DMS53 treated with DMSO at 0.1 percent for 48 hours (cell line): ENCODE measurements at regions not wholly inside any gene's neighbourhood (a gene's known extent, or its start where the extent isn't known, plus 50 kb on each side); places are given as distances from the start of the nearest gene placed in this dataset.
A peak's percentile ranks its signal among the peaks of the same experiment; 100 is the strongest.
"Not testable (repeated sequence)": the region's sequence is repeated elsewhere in the genome, so short reads cannot be mapped to it uniquely, and the experiment has no call there.

Experiments
- DNase-seq: peaks from one replicate; lab custom pipeline; 2025; ENCODE audit not compliant: unreplicated experiment; lab: John Stamatoyannopoulos, UW

- DNase-seq, result no peak
These were observed 254.7 kb upstream of the SLC30A5 start for GRCh38 chr5:68839019-68839552.

DNA sequence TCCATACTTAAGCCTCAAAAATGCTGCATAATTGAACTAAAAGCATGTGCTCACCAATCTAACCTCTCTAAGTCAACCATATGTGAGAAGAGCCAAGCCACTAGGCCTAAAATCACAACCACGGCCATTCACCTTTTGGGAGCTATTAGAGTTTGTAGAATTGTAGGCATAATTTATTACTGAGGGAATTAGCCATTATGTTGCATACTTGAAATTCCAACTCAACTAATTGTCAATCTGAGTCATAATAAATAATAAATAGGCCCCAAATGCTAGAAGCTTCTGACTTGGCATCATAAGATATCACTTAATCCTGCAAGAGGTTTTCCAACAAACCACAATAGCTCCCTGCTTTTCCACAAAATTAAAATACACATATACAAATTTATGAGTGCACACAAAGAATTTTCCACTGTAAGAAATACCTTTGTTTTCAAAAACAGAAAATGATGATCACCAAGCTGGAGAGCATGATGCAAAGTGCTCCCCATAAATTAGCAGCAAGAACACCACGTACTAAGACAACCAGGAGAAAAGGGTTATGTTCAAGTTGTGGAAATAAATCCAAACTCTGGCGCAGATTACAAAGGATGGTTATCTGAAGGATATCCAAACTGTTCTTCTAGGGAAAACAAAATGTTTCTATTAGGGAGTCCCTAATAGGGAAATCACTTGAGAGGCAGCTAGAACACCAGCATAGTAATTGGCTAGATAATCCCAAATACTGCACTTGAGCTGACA, 250.0 kb upstream of the SLC30A5 start:
- DNase-seq, result no peak

DNA sequence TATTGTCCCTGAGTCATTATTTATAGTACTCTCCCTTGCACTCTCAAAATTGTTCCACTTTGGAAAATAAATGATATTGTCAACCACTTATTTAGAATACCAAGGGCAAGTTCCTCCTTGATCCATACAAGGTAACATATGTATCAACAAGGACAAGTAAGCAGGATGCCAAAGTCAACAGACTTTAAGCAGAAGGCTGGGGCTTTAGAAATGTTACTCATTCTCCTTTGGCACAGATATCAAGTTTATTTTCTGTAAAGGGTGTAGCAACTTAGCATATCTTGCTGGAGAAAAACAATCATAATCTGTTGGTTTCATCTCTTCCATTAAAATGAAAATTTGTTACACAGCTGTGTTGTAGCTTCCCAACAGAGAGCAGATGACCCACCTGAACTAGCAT, 248.7 kb upstream of the SLC30A5 start:
- no peak for DNase-seq

- no peak for DNase-seq
These were observed 247.0 kb upstream of the SLC30A5 start for GRCh38 chr5:68846828-68847227.

DNA sequence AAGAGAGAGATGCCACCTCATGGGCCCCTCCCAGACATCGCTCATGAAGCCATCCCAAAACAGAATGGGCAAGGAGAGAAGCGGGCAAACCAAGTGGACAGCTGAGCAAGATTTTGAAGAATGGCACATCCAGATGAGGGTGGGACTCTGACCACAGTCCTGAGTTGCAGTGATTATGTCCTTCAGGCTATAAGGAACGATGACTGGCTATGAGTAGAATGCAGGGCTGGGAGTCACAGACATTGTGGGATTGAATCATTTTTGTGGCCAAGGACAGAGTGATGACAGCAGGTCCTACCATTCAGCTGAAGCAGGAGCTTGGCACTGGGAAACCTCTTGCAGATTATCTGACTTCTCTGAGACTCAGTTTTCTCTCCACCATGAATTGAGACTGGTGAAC, 245.7 kb upstream of the SLC30A5 start:
- no peak for DNase-seq

DNA sequence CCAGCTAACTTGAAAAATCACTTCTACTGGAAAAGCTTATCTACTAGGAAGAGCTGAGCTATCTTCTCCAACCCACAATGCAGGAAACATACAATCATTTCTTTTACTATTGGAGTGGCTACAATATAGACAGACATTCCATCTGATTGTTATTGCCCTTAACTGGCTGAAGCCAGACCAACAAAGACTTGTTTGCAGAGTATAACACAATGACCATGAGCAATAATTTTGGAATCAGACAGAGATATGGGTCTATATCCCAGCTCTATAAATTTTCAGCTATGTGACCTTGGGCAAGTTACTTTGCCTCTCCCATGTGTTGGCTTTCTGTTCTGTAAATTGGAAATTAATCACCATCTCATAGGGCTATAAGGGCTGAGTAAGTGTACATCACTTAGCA, 244.7 kb upstream of the SLC30A5 start:
- DNase-seq, result no peak

GRCh38 chr5:68849906-68850305, 243.9 kb upstream of the SLC30A5 start:
- DNase-seq, result no peak

GRCh38 chr5:68861099-68861498, 232.7 kb upstream of the SLC30A5 start:
- no peak for DNase-seq

DNA sequence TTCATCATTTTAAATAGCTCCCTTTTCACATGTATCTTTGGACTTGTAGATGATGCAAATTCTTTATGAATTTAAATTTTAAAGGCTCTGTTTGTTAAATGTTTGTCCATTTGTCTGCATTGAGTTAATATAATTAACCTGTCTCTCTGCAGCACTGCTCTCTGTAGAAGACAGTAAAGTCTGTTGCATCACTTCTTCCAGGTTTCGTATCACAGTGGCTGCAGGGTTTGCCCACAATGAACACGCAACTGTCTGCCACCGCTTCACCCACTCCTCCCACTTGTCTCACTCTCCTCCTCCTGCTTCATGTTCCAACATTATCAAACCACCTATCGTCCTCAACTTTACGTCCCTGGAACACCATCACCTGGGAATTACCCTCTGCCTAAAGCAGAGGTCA, 231.3 kb upstream of the SLC30A5 start:
- no peak for DNase-seq

DNA sequence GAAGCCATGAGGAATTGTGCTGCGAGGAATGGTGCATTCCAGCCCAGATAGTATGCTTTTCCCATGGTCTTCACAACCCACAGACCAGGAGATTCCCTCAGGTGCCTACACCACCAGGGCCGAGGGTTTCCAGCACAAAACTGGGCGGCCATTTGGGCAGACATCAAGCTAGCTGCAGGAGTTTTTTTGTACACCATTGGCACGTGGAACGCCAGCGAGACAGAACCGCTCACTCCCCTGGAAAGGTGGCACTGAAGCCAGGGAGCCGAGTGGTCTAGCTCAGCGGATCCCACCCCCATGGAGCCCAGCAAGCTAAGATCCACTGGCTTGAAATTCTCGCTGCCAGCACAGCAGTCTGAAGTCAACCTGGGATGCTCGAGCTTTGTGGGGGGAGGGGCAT, 228.6 kb upstream of the SLC30A5 start:
- DNase-seq, result not testable (repeated sequence)

GRCh38 chr5:68872088-68872839, 221.6 kb upstream of the SLC30A5 start:
- no peak for DNase-seq

- DNase-seq, result no peak
These were observed 220.6 kb upstream of the SLC30A5 start for GRCh38 chr5:68873198-68873597.

- no peak for DNase-seq
These were observed 218.5 kb upstream of the SLC30A5 start for GRCh38 chr5:68875351-68875750.

DNA sequence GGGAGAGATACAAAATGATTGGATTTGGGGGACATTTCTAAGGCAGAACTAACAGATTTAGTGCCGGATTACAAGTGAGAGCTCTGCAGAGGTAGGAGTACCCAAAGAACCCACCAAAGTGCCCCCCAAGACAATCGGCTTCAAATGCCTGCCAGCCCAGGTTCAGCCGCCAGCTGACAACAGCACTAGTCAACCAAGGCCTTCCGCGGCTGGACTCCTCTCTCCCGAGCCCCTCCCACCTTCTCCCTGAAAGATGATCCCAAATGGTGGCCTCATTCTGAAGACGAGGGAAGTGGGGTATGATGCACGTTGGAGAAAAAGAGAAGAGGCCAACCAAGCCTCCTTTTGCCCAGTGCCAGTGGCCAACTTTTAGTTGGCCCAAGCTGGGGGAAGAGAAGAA, 210.4 kb upstream of the SLC30A5 start:
- no peak for DNase-seq

DNA sequence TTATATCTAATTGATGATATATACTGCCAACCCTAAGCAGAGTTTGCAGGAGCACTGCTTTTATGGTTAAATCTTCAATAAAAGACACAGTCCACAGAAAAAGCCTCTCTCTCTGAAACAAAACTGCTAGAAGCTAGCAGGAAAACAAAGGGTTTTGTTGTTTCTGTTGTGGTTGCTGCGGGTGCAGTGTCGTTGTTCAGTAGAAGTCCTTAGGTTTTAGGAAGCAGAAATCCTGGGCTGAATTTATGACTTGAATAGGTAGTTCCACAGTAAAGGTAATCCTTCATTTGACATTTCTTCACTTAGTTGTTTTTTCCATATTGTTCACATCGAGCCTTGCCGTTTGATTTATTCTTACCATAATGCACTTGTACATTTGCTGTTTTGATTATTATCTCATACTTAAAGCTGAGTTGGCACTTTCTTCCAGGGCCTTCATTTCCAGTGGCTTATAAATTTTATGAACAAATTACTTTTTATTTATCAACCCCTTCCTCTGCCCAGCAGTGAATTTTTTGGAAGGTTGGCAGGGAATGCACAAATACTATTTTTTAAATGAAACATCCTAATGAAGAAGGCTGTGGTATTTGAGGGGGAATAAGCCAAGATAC, 209.6 kb upstream of the SLC30A5 start:
- DNase-seq, result no peak

GRCh38 chr5:68884883-68885282, 208.9 kb upstream of the SLC30A5 start:
- DNase-seq, result peak; percentile 15

DNA sequence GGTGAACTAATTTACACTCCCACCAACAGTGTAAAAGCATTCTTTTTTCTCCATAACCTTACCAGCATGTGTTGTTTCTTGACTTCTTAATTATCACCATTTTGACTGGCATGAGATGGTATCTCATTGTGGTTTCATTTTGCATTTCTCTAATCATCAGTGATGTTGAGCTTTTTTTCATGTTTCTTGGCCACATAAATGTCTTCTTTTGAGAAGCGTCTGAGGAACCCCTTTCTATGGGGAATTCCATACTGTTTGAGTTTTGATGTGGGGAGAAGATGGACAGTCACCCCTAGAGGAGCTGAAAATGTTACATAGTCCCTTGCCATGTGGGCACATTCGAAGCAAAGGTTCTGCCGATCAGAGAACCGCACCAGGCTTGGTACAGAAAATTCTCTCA, 207.0 kb upstream of the SLC30A5 start:
- DNase-seq, result no peak

- DNase-seq, result no peak
These were observed 202.1 kb upstream of the SLC30A5 start for GRCh38 chr5:68891718-68892117.

- no peak for DNase-seq
These were observed 199.1 kb upstream of the SLC30A5 start for GRCh38 chr5:68894673-68895072.

- peak; percentile 93 for DNase-seq
These were observed 194.8 kb upstream of the SLC30A5 start for GRCh38 chr5:68898951-68899471.

DNA sequence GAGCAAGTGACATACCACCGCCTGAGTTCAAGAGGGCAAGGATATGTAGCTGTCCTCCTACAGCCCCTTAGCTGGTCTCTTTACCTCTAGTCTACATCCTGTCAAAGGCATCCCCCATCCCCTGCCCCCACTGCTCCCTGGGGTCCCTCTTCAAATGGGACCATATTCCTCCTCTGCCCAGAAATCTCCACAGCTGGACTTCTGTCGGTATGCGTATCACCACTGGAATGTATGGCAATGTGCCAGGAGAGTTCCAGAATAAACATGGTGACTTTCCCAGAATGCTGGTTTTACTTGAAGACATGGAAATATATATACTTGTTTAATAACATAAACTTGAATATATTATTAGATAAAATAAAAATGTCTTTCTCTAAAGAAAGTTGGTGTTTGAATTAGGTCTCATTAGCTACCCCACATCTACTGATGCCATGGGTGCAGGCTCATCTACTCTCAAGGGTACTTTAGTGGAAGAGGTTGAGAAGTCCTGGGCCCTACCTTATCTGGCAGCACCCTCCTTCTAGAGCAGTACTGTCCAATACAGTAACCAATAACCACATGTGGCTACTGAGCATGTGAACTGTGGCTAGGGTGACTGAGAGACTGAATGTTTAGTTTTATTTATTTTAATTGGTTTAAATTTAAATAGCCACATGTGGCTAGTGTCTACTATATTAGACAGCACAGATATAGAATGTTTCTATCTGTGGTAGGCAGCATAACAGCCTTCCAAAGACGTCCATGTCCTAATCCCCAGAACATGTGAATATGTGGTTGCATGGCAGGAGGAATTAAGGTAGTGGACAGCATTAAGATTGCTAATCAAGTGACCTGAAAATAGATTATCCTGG, 181.7 kb upstream of the SLC30A5 start:
- no peak for DNase-seq
